NB4 (cell line): ENCODE measurements at regions not wholly inside any gene's neighbourhood (a gene's known extent, or its start where the extent isn't known, plus 50 kb on each side); places are given as distances from the start of the nearest gene placed in this dataset.

Experiments
- MAX ChIP-seq: IDR thresholded peaks from 2 replicates; pipeline ENCODE4 v1.6.1; 2011; ENCODE audit warnings: low read depth, low read length
- POLR2A ChIP-seq: IDR thresholded peaks from 2 replicates; pipeline ENCODE4 v1.6.1; 2011; ENCODE audit warnings: mild to moderate bottlenecking; ENCODE audit not compliant: insufficient read length; ENCODE audit errors: extremely low read depth
- TF ChIP-seq, protein P1 (sequence below): IDR thresholded peaks from one replicate; pipeline ENCODE4 v1.5.1; 2012; ENCODE audit warnings: low read depth, low read length

DNA sequence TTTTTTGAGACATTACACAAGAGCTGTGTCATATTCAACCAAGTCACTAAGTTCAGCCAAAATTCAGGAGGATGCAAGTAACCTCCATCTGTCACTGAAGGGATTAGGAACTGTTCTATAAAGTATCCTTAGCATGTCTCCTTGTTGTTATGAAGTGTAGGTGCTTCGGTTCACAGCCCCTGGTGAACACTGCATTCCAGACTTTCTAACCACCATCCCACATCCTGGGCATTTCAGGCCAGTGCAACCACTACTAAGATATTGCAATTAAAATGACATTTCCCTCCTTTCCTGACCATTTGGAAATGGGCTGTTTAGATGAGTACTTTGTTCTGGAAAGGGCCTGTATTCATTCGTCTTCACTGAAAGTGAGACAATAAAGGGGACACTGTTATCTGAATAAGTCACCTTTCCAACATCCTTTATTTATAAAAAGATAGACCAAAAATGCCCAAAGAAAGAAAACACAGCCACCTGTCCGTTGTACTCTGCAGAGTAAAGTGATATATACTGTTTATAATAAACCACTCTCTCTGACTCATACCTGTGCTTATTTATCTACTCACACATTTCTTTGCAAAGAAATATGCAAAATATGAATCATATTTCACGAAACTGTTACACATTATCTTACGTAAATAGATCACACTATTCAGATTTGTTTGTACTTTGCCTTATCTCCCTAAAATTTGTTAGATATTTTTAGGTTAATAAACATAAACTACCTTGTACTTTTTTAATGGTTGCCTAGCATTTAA lies 861.9 kb downstream of the CDH18 start:
- TF ChIP-seq, protein P1, sequence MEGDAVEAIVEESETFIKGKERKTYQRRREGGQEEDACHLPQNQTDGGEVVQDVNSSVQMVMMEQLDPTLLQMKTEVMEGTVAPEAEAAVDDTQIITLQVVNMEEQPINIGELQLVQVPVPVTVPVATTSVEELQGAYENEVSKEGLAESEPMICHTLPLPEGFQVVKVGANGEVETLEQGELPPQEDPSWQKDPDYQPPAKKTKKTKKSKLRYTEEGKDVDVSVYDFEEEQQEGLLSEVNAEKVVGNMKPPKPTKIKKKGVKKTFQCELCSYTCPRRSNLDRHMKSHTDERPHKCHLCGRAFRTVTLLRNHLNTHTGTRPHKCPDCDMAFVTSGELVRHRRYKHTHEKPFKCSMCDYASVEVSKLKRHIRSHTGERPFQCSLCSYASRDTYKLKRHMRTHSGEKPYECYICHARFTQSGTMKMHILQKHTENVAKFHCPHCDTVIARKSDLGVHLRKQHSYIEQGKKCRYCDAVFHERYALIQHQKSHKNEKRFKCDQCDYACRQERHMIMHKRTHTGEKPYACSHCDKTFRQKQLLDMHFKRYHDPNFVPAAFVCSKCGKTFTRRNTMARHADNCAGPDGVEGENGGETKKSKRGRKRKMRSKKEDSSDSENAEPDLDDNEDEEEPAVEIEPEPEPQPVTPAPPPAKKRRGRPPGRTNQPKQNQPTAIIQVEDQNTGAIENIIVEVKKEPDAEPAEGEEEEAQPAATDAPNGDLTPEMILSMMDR, result no peak
- TF ChIP-seq POLR2A (no peak), MAX (no peak)
